ENCODE measurements at regions not wholly inside any gene's neighbourhood (a gene's known extent, or its start where the extent isn't known, plus 50 kb on each side); places are given as distances from the start of the nearest gene placed in this dataset.

DNA sequence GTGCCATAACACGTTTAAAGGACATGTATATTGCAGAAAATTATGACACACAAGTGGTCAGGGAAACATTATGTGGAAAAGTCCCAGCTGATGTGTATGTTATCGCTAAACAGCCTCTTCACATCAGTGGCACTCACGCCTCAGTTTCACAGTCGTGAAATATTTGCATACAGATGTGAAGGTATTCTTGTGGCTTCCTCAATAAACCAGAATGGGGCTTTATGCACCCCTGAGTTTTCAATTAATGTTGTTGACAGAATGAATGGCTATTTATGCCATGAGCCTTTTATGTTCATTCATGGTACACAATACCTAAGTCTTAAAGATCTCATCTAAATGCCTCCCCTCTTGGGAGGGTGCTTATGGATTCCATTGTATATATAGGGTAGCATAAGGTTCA lies 202.1 kb upstream of the ADGRL2 start:
- POLR2A ChIA-PET, result no interaction called here
- Histone ChIP-seq H3K27ac (ENCODE audit: low read depth, low read length, poor library complexity, severe bottlenecking) (no peak overlapping the region), H4K20me1 (ENCODE audit: insufficient read depth, low read length) (no peaks in the 10 kb centered on the region), H3K36me3 (ENCODE audit: insufficient read depth, low read length) (no peaks in the 10 kb centered on the region), H3K4me1 (ENCODE audit: insufficient read depth, low read length, poor library complexity, severe bottlenecking) (no peaks in the 10 kb centered on the region), H3K4me2 (ENCODE audit: low read length) (no peak overlapping the region), H2AFZ (ENCODE audit: low read length) (no peak overlapping the region), H3K9me3 (ENCODE audit: low read length) (no peaks in the 10 kb centered on the region), H3K79me2 (ENCODE audit: insufficient read depth, low read depth, low read length) (no peaks in the 10 kb centered on the region), H3K4me3 (ENCODE audit: low read depth, low read length, poor library complexity, severe bottlenecking) (no peak overlapping the region), H3K9me2 (ENCODE audit: insufficient read depth, low read length) (no peaks in the 10 kb centered on the region)
- no TSS peak for BruUV-seq (replicated peaks)
- no peak for DNase-seq (ENCODE audit: low spot score)
- CTCF ChIA-PET (ENCODE audit: unreplicated experiment), result no interaction called here
- intact Hi-C loops (cut with micrococcal nuclease; ENCODE audit: unreplicated experiment), result no loop called here
- TF ChIP-seq, protein P1, sequence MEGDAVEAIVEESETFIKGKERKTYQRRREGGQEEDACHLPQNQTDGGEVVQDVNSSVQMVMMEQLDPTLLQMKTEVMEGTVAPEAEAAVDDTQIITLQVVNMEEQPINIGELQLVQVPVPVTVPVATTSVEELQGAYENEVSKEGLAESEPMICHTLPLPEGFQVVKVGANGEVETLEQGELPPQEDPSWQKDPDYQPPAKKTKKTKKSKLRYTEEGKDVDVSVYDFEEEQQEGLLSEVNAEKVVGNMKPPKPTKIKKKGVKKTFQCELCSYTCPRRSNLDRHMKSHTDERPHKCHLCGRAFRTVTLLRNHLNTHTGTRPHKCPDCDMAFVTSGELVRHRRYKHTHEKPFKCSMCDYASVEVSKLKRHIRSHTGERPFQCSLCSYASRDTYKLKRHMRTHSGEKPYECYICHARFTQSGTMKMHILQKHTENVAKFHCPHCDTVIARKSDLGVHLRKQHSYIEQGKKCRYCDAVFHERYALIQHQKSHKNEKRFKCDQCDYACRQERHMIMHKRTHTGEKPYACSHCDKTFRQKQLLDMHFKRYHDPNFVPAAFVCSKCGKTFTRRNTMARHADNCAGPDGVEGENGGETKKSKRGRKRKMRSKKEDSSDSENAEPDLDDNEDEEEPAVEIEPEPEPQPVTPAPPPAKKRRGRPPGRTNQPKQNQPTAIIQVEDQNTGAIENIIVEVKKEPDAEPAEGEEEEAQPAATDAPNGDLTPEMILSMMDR (conservative IDR thresholded peaks at IDR 0.05; ENCODE audit: low read length), result no peak
- TF ChIP-seq EZH2phosphoT487 (IDR thresholded peaks at IDR 0.05; ENCODE audit: borderline replicate concordance, low read depth, low read length), result no peak

DNA sequence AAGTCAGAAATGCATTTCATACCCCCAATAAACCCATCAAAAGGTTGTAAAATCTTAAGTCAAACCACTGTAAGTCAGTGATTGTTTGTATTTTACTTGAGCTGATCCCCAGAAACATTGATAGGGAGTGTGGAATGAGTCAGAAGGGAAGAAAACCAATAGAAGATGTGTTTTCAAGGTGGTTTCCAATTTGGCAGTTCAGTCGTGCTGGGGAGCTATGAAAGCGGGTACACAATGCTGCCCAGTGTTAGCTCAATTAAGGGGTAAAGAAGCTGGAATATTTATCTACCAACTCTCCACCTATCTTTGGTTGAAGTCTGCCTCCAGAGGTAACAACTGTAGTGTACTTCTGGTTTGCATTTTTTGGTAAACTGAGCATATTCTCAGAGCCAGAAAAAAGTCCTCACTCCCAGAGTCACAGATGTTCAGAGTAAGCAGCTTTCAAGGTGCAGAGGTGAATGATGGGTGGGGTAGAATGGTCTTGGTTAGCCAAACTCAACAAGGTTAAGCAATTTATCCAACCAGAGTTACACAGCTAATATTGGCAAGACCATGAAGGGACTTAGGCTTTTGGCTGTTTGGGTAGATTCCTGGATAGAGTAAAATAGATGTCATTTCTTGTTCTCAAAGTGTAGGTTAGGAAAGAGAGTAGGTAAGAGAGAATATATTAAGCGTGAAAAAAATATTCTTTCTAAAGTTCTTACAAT lies 202.9 kb upstream of the ADGRL2 start:
- H3K79me2 ChIP-seq (ENCODE audit: insufficient read depth, low read depth, low read length), result no peaks in the 10 kb centered on the region
- no peak overlapping the region for H3K4me3 ChIP-seq (ENCODE audit: low read depth, low read length, poor library complexity, severe bottlenecking)
- ChIA-PET CTCF (ENCODE audit: unreplicated experiment) (no interaction called here), POLR2A (no interaction called here)
- DNase-seq (ENCODE audit: low spot score), result no peak
- no TSS peak for BruUV-seq (replicated peaks)
- no peaks in the 10 kb centered on the region for H3K9me3 ChIP-seq (ENCODE audit: low read length)
- H3K27ac ChIP-seq (ENCODE audit: low read depth, low read length, poor library complexity, severe bottlenecking), result no peak overlapping the region
- H4K20me1 ChIP-seq (ENCODE audit: insufficient read depth, low read length), result no peaks in the 10 kb centered on the region
- no peak overlapping the region for H2AFZ ChIP-seq (ENCODE audit: low read length)
- H3K9me2 ChIP-seq (ENCODE audit: insufficient read depth, low read length), result no peaks in the 10 kb centered on the region
- no peaks in the 10 kb centered on the region for H3K4me1 ChIP-seq (ENCODE audit: insufficient read depth, low read length, poor library complexity, severe bottlenecking)
- no peaks in the 10 kb centered on the region for H3K36me3 ChIP-seq (ENCODE audit: insufficient read depth, low read length)
- TF ChIP-seq, protein P1 (conservative IDR thresholded peaks at IDR 0.05; ENCODE audit: low read length), result no peak
- TF ChIP-seq EZH2phosphoT487 (IDR thresholded peaks at IDR 0.05; ENCODE audit: borderline replicate concordance, low read depth, low read length), result no peak
- H3K4me2 ChIP-seq (ENCODE audit: low read length), result no peak overlapping the region
- intact Hi-C loops (cut with micrococcal nuclease; ENCODE audit: unreplicated experiment), result no loop called here

DNA sequence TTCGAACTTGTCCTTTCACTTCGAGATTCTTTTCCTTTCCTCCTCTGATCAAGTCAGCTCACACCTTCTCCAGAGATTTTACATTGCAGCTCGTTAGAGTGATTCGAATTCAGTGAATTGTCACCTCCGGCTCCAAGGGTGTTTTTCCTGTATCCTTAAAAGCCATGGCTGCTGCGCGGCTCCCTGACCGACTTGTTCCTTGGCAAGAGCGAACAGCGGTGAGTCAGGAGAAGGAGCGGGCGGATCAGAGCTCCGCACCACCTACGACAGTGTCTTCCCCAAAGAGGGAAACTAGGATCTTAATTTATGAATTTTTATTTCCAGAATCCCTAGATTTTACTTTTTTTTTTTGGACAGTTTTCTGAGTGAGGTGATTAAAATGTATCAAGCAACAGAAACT lies 204.4 kb upstream of the ADGRL2 start:
- Histone ChIP-seq H3K79me2 (ENCODE audit: insufficient read depth, low read depth, low read length) (no peaks in the 10 kb centered on the region), H4K20me1 (ENCODE audit: insufficient read depth, low read length) (no peaks in the 10 kb centered on the region), H2AFZ (ENCODE audit: low read length) (no peak overlapping the region), H3K4me3 (ENCODE audit: low read depth, low read length, poor library complexity, severe bottlenecking) (no peak overlapping the region), H3K9me2 (ENCODE audit: insufficient read depth, low read length) (no peaks in the 10 kb centered on the region), H3K4me2 (ENCODE audit: low read length) (no peak overlapping the region), H3K36me3 (ENCODE audit: insufficient read depth, low read length) (no peaks in the 10 kb centered on the region), H3K27ac (ENCODE audit: low read depth, low read length, poor library complexity, severe bottlenecking) (no peak overlapping the region), H3K9me3 (ENCODE audit: low read length) (no peaks in the 10 kb centered on the region), H3K4me1 (ENCODE audit: insufficient read depth, low read length, poor library complexity, severe bottlenecking) (no peaks in the 10 kb centered on the region)
- intact Hi-C loops (cut with micrococcal nuclease; ENCODE audit: unreplicated experiment), result no loop called here
- ChIA-PET POLR2A (no interaction called here), CTCF (ENCODE audit: unreplicated experiment) (no interaction called here)
- DNase-seq (ENCODE audit: low spot score), result no peak
- BruUV-seq (replicated peaks), result no TSS peak
- TF ChIP-seq, protein P1 (conservative IDR thresholded peaks at IDR 0.05; ENCODE audit: low read length), result no peak
